Left ventricle myocardium inferior (tissue), 1 donor: ENCODE measurements at regions not wholly inside any gene's neighbourhood (a gene's known extent, or its start where the extent isn't known, plus 50 kb on each side); places are given as distances from the start of the nearest gene placed in this dataset.

Experiments used
- DNase-seq: peaks from one replicate; pipeline ENCODE4 v3.0.0-alpha.2; 2020
- H3K27ac ChIP-seq: fragments of 200-600 bp; replicated peaks from 2 replicates; pipeline ENCODE4 v1.8.0; 2021
- H3K27me3 ChIP-seq: fragments of 200-600 bp; 2 replicates; pipeline ENCODE4 v1.8.0; 2021; ENCODE audit warnings: low read depth
- H3K36me3 ChIP-seq: fragments of 200-600 bp; 2 replicates; pipeline ENCODE4 v1.8.0; 2021
- H3K4me1 ChIP-seq: fragments of 200-600 bp; 2 replicates; pipeline ENCODE4 v1.8.0; 2021
- H3K4me3 ChIP-seq: fragments of 200-600 bp; 2 replicates; pipeline ENCODE4 v1.8.0; 2021; ENCODE audit warnings: mild to moderate bottlenecking, moderate library complexity
- H3K9me3 ChIP-seq: fragments of 200-600 bp; replicated peaks from 2 replicates; pipeline ENCODE4 v1.8.0; 2021
- intact Hi-C: fragments of 100-400 bp; cut with micrococcal nuclease; formaldehyde crosslinking; loops from one replicate; pipeline ENCODE4 v1.11.0; 2022
- TF ChIP-seq, protein P1 (sequence below): fragments of 200-600 bp; IDR thresholded peaks from 2 replicates; pipeline ENCODE4 v1.8.0; 2021; ENCODE audit warnings: antibody characterized with exemption, mild to moderate bottlenecking, borderline replicate concordance
- donor health status: DM: no; HTN: yes; CAD: no; lungs with severe emphysema.

DNA sequence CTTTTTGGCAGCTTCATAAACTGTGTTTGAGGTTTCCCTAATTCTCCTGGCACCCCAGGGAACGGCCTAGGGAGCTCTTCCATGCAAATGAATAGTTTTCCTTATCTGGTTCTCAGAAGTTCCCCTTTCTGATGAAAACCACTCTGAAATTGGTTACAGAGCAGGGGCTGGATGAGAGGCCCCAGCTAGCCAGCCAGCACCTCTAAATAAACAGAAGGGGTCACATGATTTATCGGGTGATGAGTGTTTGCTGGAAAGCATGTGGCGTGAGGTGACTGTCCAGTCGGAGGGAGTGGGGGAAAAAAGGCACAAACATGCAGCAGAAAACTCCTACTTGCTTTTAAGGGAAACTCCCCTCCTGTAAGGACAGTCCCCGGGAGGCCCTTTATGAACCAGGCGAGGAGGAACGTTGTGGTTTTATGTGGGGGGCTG is 261.2 kb upstream of the ANKRD55 start:
- Histone ChIP-seq H3K4me3 (no peak overlapping the region), H3K36me3 (no peaks in the 10 kb centered on the region), H3K4me1 (peaks cover 40% of the 10 kb centered on the region), H3K9me3 (no peaks in the 10 kb centered on the region), H3K27ac (no peak overlapping the region), H3K27me3 (no peaks in the 10 kb centered on the region)
- no peak for DNase-seq
- TF ChIP-seq, protein P1, sequence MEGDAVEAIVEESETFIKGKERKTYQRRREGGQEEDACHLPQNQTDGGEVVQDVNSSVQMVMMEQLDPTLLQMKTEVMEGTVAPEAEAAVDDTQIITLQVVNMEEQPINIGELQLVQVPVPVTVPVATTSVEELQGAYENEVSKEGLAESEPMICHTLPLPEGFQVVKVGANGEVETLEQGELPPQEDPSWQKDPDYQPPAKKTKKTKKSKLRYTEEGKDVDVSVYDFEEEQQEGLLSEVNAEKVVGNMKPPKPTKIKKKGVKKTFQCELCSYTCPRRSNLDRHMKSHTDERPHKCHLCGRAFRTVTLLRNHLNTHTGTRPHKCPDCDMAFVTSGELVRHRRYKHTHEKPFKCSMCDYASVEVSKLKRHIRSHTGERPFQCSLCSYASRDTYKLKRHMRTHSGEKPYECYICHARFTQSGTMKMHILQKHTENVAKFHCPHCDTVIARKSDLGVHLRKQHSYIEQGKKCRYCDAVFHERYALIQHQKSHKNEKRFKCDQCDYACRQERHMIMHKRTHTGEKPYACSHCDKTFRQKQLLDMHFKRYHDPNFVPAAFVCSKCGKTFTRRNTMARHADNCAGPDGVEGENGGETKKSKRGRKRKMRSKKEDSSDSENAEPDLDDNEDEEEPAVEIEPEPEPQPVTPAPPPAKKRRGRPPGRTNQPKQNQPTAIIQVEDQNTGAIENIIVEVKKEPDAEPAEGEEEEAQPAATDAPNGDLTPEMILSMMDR: no peak
- intact Hi-C loops: no loop called here

DNA sequence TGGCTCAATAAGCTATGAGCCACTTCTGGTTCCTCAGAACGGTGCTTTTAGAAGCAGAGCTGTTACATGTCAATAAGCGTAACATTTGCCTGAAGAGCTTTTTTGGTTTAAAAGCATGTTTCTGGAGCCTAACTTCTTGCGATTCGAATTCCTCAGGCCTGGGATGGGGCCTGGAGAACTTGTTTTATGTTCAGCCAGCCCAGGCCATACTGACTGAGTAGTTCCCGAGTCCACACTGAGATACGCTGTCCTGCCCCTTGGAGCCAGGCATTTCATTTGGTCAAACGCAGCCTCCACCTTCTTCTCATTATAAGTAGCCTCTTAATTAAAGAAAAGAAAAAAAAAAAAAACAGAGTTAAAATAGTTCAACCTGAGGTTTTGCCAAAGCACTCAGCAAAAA is 260.6 kb upstream of the ANKRD55 start:
- TF ChIP-seq, protein P1: no peak

DNA sequence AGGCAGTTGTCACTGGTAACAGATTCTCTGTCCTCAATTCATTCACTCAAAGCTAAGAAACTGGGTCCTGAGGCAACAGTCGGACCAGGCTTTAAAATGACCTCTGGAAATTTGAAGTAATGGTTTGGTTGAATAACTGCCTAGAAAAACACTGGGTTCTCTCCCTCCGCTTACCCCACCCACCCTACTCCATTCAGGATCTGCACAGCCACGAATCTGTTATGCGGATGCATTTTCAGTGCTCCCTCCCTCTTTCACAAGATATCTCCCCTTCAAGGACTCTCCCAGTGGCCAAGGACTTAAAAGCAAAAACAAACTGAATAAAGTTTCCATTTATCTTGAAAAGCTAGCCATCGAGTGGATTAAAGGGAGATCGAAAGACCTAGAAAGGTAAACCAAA is 260.2 kb upstream of the ANKRD55 start:
- Histone ChIP-seq H3K27me3 (no peaks in the 10 kb centered on the region), H3K9me3 (no peaks in the 10 kb centered on the region), H3K4me1 (peaks cover 33% of the 10 kb centered on the region), H3K4me3 (no peak overlapping the region), H3K27ac (no peak overlapping the region), H3K36me3 (no peaks in the 10 kb centered on the region)
- intact Hi-C loops: no loop called here
- no peak for DNase-seq
- TF ChIP-seq, protein P1: no peak

More for the DNA sequence above, 260.6 kb upstream of the ANKRD55 start:
- intact Hi-C loops: no loop called here
- Histone ChIP-seq H3K9me3 (no peaks in the 10 kb centered on the region), H3K36me3 (no peaks in the 10 kb centered on the region), H3K4me1 (peaks cover 35% of the 10 kb centered on the region), H3K27me3 (no peaks in the 10 kb centered on the region), H3K4me3 (no peak overlapping the region), H3K27ac (no peak overlapping the region)
- no peak for DNase-seq

DNA sequence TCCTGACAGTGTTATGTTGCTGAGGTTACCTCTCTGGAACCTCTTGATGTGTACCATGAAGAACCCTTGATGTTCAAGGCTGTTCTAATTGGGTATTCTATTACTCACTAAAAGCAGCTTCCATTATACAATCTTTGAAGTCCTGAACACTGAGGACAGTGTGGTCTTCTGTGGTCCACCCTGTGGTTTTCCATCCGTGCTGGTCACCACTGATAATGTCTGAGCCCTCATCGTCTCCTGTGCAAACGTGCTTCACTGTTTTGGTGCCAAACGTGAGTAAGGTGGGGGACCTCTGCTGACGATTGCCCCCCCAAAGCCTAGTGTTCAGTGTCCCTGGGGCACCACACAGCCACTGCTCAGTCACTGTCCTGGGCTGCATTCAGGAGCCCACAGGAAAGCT is 259.7 kb upstream of the ANKRD55 start:
- Histone ChIP-seq H3K27ac (no peak overlapping the region), H3K4me3 (no peak overlapping the region), H3K4me1 (peaks cover 33% of the 10 kb centered on the region), H3K9me3 (peaks cover under 1% of the 10 kb centered on the region), H3K27me3 (no peaks in the 10 kb centered on the region), H3K36me3 (no peaks in the 10 kb centered on the region)
- TF ChIP-seq, protein P1: no peak
- intact Hi-C loops: no loop called here
- no peak for DNase-seq

DNA sequence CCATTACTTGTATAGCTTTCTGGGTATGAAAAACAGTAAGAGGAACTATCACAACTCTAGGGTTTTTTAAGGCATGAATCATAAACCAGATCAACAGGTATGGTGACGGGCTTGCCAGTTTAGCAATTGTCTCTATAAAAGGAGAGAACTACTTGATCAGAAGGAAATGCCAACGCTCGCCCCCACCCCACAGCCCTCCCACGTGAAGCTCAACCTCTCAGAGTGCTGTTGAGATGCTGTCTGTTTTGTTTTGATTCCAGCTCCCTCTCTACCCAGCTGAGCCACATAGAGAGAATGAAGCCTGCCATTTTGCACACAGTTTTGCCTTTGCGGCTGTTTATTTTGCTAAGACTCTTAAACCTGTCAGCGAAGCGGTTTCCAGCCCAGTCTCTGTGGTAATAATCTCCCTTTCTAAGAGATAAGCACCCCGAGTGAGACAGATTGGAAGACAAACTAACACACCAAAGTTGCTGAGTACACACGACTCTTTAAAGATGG is 257.9 kb upstream of the ANKRD55 start:
- H3K4me3 ChIP-seq: no peak overlapping the region
- no peak overlapping the region for H3K27ac ChIP-seq
- intact Hi-C loops: no loop called here
- TF ChIP-seq, protein P1: no peak
- DNase-seq: no peak
- no peaks in the 10 kb centered on the region for H3K36me3 ChIP-seq
- no peaks in the 10 kb centered on the region for H3K27me3 ChIP-seq
- peaks cover 21% of the 10 kb centered on the region for H3K4me1 ChIP-seq
- peaks cover 10% of the 10 kb centered on the region for H3K9me3 ChIP-seq

DNA sequence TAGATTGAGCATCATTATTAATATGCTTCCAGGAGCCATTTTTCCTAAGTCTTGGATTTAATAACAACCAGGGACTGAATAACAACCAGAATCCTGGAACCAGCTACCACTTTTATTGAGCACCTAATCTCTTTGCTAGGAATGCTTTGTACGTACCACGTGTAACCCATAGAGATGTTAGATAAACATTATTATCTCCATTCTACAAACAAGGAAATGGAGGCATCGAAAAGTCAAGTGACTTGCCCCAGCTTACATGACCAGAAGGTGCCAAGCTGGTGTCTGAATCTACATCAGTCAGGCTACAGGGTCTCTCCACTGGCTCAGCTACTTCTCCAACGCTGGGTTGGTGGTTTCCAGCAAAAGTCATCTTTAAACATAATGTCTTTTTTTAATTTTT is 256.1 kb upstream of the ANKRD55 start:
- H3K27ac ChIP-seq: no peak overlapping the region
- intact Hi-C loops: no loop called here
- no peaks in the 10 kb centered on the region for H3K36me3 ChIP-seq

More for the DNA sequence above, 256.1 kb upstream of the ANKRD55 start:
- TF ChIP-seq, protein P1: no peak
- peaks cover 10% of the 10 kb centered on the region for H3K9me3 ChIP-seq
- peaks cover 26% of the 10 kb centered on the region for H3K4me1 ChIP-seq
- no peak overlapping the region for H3K4me3 ChIP-seq
- DNase-seq: no peak
- no peaks in the 10 kb centered on the region for H3K27me3 ChIP-seq
